ENCODE measurements at regions not wholly inside any gene's neighbourhood (a gene's known extent, or its start where the extent isn't known, plus 50 kb on each side); places are given as distances from the start of the nearest gene placed in this dataset.

DNA sequence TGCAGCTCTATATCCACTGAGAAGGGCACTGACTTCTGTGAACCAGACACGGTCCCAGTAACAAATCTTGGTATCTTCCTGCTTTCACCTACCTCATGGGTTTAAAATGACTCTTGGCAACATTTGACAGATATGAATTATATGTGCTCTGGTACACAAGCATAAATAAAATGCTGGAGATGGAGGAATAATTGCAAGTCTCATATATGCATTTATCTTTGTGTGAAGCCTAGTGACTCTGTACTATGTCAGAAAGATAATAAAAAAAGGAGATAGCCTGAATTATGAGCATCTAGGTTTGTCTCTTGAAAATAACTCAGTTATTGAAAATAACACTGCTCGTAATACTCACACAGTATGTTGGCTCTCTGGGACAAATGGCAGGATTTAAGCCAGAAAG, 167.1 kb upstream of the CRBN start:
- H3K4me3 Mint-ChIP-seq = no peak overlapping the region
- ChIA-PET POLR2A (no interaction called here), CTCF (no interaction called here)
- no peak for DNase-seq
- H3K9me3 Mint-ChIP-seq = no peaks in the 10 kb centered on the region
- H3K27me3 Mint-ChIP-seq = no peaks in the 10 kb centered on the region
- no peaks in the 10 kb centered on the region for H3K4me1 Mint-ChIP-seq
- no peaks in the 10 kb centered on the region for H3K36me3 Mint-ChIP-seq (ENCODE audit: low read depth)
- H3K27ac Mint-ChIP-seq = no peak overlapping the region

DNA sequence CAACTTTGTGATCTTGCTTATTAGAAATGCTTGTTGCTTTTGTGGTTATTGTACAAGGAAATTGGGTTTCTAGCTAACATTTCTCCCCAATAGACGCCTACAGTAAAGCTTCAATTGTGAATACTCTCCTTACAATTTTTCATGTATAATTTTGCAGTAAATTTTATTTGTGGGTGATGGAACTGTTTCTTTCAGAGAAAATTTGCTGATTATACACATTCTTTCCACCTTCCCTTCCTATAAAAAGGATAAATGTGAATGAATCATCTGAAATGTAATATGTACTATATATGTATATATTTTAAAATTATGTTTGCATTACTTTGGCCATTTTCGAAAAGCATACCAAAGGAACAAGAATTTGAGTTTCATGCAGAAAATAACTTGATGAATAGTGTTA, 162.7 kb upstream of the CRBN start:
- H3K4me3 Mint-ChIP-seq = no peak overlapping the region
- DNase-seq = no peak
- H3K36me3 Mint-ChIP-seq (ENCODE audit: low read depth) = no peaks in the 10 kb centered on the region
- no peak overlapping the region for H3K27ac Mint-ChIP-seq
- no peaks in the 10 kb centered on the region for H3K9me3 Mint-ChIP-seq
- H3K27me3 Mint-ChIP-seq = no peaks in the 10 kb centered on the region
- H3K4me1 Mint-ChIP-seq = no peaks in the 10 kb centered on the region
- ChIA-PET CTCF (no interaction called here), POLR2A (no interaction called here)

DNA sequence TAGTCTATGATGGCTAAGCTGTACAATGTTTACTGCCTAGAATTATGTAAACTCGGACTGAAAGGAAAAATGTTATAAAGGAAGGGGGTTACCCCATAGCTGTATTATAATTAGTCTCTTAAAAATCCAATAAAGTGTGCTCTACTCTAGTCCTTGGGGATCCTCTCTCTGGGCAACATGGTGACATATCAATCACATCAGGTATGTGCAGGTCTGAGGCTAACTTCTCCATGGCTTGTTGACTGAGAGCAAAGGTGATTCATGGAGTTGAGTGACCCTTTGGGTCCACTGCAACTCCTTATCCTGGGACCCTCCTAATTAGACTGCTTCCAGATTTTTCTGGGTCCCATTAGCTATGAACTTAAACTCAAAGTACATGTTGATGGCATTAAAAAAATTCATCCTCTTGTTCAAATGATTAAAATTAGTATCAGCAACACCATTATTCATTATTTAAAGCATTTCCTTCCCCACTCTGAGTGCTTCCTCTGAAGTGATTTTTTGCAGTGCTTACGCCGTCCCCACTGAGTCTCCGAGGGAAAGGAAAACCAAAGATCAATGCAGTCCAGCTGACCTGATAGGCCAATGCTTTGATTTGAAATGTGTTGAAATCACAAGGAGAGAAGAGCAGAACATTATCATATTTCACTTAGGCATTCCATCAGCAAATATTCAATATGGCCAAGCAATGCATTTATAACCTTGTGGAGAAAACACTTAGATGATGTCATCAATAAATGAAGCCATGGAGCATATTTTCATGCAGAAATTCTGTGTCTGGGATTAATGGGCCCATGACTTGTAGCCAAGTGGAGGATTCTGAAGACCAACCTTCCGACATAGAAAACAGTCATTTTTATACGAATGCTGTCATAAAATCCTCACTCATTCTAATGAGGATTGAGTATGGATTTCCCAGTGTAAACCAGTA, 161.7 kb upstream of the CRBN start:
- POLR2A ChIA-PET = no interaction called here
- Mint-ChIP-seq H3K36me3 (ENCODE audit: low read depth) (no peaks in the 10 kb centered on the region), H3K9me3 (no peaks in the 10 kb centered on the region), H3K4me3 (no peak overlapping the region), H3K27me3 (no peaks in the 10 kb centered on the region), H3K27ac (no peak overlapping the region), H3K4me1 (no peaks in the 10 kb centered on the region)
- CTCF ChIA-PET = no interaction called here
- no peak for DNase-seq

DNA sequence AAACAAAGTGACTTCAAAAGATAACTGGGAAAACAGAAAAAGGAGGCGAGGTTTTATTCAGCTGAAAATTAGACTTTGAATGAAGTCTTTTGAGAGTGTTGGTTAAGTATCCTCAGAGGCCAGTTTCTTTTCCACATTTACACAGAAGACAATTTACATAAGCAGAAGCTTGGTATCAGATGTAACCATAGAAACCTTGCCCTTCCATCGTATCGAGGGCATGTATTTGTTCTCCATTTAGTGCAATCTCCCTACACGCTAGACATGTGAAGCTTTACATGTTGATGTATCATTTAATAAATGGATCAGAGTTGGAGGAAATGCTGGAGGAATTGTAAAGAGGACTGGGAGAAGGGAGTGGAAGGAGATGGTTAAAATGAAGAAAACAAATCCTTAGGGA, 161.0 kb upstream of the CRBN start:
- H3K27me3 Mint-ChIP-seq = no peaks in the 10 kb centered on the region
- H3K36me3 Mint-ChIP-seq (ENCODE audit: low read depth) = no peaks in the 10 kb centered on the region
- POLR2A ChIA-PET = no interaction called here
- DNase-seq = no peak
- H3K4me1 Mint-ChIP-seq = no peaks in the 10 kb centered on the region
- H3K9me3 Mint-ChIP-seq = no peaks in the 10 kb centered on the region
- H3K4me3 Mint-ChIP-seq = no peak overlapping the region
- CTCF ChIA-PET = no interaction called here
- no peak overlapping the region for H3K27ac Mint-ChIP-seq

DNA sequence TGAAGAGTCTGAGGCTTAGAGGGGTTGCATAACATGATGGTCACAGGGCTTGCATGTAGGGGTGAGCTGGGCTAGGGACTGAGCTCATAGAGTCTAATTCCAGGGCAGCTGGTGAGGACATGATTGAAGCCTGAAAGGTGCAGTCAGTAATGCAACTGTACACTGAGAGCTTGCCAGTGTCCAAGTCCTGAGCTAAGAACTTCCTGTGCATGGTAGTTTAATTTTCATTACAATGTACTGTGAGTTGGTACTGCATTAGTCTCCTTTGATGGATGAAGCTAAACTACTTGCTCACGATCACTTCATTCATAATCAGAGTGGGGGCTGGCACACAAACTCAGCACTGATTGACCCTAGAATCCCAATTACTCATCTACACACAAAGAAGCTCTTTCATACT, 156.4 kb upstream of the CRBN start:
- H3K36me3 Mint-ChIP-seq (ENCODE audit: low read depth) = no peaks in the 10 kb centered on the region
- H3K27me3 Mint-ChIP-seq = no peaks in the 10 kb centered on the region
- DNase-seq = no peak
- CTCF ChIA-PET = no interaction called here
- no peaks in the 10 kb centered on the region for H3K4me1 Mint-ChIP-seq
- POLR2A ChIA-PET = no interaction called here
- no peaks in the 10 kb centered on the region for H3K9me3 Mint-ChIP-seq
- H3K4me3 Mint-ChIP-seq = no peak overlapping the region
- no peak overlapping the region for H3K27ac Mint-ChIP-seq

DNA sequence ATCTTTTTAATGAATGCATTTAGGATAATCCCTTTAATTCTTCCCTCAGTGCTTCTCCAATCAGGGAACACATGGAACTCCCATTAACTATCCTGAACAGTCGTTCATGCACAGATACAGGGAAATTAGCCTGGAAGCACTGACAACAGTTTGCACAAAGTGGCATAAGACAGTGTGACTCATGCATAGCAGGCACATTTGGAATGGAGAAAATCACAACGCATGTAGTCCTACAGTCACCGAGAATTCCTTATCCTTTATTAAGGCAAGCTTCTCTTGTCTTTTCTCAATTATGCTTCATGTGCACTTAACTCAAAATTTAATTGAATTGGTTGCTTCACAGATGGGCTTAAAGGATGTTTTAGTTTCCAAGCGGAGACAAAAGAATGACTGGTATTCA, 155.0 kb upstream of the CRBN start:
- H3K27me3 Mint-ChIP-seq = no peaks in the 10 kb centered on the region
- ChIA-PET CTCF (no interaction called here), POLR2A (no interaction called here)
- H3K27ac Mint-ChIP-seq = no peak overlapping the region
- no peaks in the 10 kb centered on the region for H3K36me3 Mint-ChIP-seq (ENCODE audit: low read depth)
- no peak for DNase-seq
- H3K4me1 Mint-ChIP-seq = no peaks in the 10 kb centered on the region
- H3K9me3 Mint-ChIP-seq = no peaks in the 10 kb centered on the region
- H3K4me3 Mint-ChIP-seq = no peak overlapping the region

DNA sequence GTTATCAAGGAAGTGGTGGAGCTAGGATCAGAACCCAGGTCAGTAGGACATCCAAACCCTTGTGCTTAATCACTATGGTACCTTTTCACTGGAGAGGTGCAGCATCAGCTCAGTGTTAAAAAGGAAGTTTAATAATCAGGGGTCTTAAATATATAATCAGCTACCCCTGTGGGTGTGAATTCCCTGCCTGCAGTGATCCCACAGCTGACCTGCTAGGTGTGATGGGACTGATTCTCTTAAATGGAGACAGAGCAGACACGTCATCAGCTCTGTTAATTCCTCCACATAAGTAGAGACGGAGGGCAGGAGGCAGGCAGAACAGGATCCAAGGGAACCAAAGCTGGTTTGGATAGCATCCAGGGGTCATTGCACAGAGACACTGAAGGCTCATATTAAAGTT, 154.1 kb upstream of the CRBN start:
- Mint-ChIP-seq H3K4me1 (no peaks in the 10 kb centered on the region), H3K9me3 (no peaks in the 10 kb centered on the region), H3K27ac (no peak overlapping the region), H3K4me3 (no peak overlapping the region), H3K27me3 (no peaks in the 10 kb centered on the region), H3K36me3 (ENCODE audit: low read depth) (no peaks in the 10 kb centered on the region)
- ChIA-PET CTCF (no interaction called here), POLR2A (no interaction called here)
- DNase-seq = no peak

DNA sequence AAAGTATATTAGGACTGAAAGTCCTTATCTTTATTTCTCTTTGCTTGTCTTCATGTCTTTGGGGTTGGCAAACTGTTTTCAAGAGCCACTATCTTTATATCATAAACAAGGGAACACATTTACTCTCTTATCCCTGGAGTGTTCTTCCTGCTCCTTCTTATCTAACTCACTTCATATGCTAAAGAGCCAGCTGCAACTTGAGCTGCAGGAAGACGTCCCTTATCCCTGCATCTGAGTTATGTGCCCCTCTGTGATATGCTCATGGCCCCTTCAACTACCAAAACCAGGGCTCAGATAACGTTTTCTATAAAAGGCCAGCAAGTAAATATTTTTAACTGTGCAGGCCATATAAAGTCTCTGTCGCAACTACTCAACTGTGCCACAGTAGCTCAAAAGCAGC, 137.0 kb upstream of the CRBN start:
- no peaks in the 10 kb centered on the region for H3K9me3 Mint-ChIP-seq
- no peaks in the 10 kb centered on the region for H3K36me3 Mint-ChIP-seq (ENCODE audit: low read depth)
- no peaks in the 10 kb centered on the region for H3K27me3 Mint-ChIP-seq
- ChIA-PET POLR2A (no interaction called here), CTCF (no interaction called here)
- H3K4me1 Mint-ChIP-seq = no peaks in the 10 kb centered on the region
- no peak for DNase-seq
- H3K27ac Mint-ChIP-seq = no peak overlapping the region
- no peak overlapping the region for H3K4me3 Mint-ChIP-seq

DNA sequence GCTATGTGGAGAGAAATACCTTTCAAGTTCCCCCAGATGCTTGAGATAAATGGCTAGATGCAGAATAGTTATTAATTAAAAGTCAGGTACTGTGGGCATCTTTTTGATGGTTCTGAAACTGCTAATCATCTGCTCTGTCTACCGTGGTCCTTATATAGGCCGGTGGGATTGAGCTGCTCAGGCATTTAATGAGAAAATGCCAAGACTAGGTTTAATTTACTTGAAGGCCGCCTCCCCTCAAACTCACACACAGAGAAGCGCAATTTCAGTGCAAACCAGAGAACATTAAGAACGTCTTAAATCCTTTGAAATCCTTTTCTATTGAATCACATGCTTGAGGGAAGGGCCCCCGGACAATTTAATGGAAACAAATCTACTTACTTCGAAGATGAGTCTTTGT, 136.4 kb upstream of the CRBN start:
- Mint-ChIP-seq H3K4me1 (no peaks in the 10 kb centered on the region), H3K4me3 (no peak overlapping the region), H3K36me3 (ENCODE audit: low read depth) (no peaks in the 10 kb centered on the region), H3K9me3 (no peaks in the 10 kb centered on the region), H3K27ac (no peak overlapping the region), H3K27me3 (no peaks in the 10 kb centered on the region)
- CTCF ChIA-PET = no interaction called here
- POLR2A ChIA-PET = no interaction called here
- DNase-seq = no peak

DNA sequence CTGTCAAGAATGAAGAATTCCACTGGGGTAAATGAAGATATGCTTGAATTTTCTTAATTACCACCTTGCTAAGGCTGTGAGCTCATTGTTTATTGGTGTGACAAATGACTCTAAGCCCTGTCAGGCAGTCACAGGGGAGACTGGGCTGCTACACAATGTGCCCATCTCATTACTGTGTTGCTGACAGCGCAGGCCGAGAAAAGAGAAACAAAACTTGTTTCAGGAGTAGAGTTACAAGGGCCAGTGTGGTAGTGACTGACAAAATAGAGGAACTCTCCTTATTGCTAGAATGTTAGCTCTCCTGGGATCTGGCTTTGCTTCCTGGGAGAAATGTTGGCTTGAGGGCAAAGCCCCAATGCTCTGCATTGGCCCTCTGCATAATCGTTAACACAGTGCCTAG, 130.4 kb upstream of the CRBN start:
- no peaks in the 10 kb centered on the region for H3K4me1 Mint-ChIP-seq
- H3K4me3 Mint-ChIP-seq = no peak overlapping the region
- DNase-seq = no peak
- H3K9me3 Mint-ChIP-seq = no peaks in the 10 kb centered on the region
- H3K27me3 Mint-ChIP-seq = peaks cover 3% of the 10 kb centered on the region
- ChIA-PET POLR2A (no interaction called here), CTCF (no interaction called here)
- H3K27ac Mint-ChIP-seq = no peak overlapping the region
- no peaks in the 10 kb centered on the region for H3K36me3 Mint-ChIP-seq (ENCODE audit: low read depth)

DNA sequence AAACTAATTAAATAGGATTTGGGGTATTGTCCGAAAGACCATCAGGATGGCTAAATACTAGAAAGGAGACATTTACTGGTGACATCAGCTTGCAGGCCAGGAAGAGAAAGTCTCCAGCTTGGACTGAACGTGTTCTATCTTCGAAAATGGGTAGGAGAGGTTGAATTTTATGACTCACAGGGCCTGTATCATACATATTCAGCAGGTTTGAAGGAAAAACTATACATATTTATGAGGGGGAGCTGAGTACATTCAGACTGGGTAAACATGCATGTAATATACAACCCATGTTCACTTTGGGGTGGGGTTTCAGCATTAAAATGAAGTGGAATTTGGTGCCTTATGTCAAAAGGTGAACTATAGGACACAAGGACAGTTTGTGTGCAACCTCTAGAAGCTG, 129.3 kb upstream of the CRBN start:
- ChIA-PET POLR2A (interaction anchor here (0.7 kb wide), 1 partner anchor 97 kb away, joined by 4 read pairs; no protein-coding TSS in a partner anchor), CTCF (no interaction called here)
- no peak for DNase-seq
- no peak overlapping the region for H3K4me3 Mint-ChIP-seq
- H3K27ac Mint-ChIP-seq = no peak overlapping the region
- H3K4me1 Mint-ChIP-seq = no peaks in the 10 kb centered on the region
- H3K9me3 Mint-ChIP-seq = no peaks in the 10 kb centered on the region
- H3K27me3 Mint-ChIP-seq = peaks cover 5% of the 10 kb centered on the region
- no peaks in the 10 kb centered on the region for H3K36me3 Mint-ChIP-seq (ENCODE audit: low read depth)

DNA sequence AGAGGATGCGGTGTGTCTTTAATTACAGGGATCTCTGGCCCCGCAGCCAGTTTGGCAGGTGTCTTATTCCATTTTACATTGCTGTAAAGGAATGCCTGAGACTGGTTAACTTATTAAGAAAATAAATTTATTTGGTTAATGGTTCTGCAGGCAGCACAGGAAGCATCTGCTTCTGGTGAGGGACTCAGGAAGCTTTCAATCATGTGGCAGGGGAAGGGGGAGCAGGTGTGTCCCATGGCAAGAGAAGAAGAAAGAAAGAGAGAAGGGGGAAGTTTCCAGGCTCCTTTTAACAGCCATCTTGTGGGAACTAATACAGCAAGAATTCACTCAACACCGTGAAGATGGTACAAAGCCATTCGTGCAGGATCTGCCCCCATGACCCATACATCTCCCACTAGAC, 128.0 kb upstream of the CRBN start:
- CTCF ChIA-PET = no interaction called here
- POLR2A ChIA-PET = no interaction called here
- Mint-ChIP-seq H3K4me3 (no peak overlapping the region), H3K36me3 (ENCODE audit: low read depth) (no peaks in the 10 kb centered on the region), H3K27me3 (peaks cover 5% of the 10 kb centered on the region), H3K4me1 (no peaks in the 10 kb centered on the region), H3K27ac (no peak overlapping the region), H3K9me3 (no peaks in the 10 kb centered on the region)
- no peak for DNase-seq

DNA sequence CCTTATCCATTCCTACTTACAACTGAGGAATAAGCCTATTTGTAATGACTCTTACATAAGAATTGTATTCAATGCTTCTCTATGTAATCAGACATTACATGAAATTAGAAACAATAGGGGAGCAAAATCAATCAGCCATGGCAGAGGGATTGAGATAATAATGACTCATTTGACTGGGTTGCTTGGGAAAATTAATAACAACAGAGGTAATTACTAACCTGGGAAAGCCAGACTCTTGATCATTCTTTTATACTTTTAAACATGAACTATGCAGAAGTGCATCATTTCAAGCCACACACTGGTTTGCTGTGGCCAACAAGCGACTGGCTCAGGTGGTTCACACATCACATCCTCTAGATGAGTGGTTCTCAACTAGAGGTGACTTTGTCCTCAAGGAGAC, 126.3 kb upstream of the CRBN start:
- POLR2A ChIA-PET = no interaction called here
- Mint-ChIP-seq H3K27ac (no peak overlapping the region), H3K4me1 (no peaks in the 10 kb centered on the region), H3K9me3 (no peaks in the 10 kb centered on the region), H3K27me3 (peaks cover 5% of the 10 kb centered on the region), H3K36me3 (ENCODE audit: low read depth) (no peaks in the 10 kb centered on the region), H3K4me3 (no peak overlapping the region)
- CTCF ChIA-PET = no interaction called here
- DNase-seq = no peak

DNA sequence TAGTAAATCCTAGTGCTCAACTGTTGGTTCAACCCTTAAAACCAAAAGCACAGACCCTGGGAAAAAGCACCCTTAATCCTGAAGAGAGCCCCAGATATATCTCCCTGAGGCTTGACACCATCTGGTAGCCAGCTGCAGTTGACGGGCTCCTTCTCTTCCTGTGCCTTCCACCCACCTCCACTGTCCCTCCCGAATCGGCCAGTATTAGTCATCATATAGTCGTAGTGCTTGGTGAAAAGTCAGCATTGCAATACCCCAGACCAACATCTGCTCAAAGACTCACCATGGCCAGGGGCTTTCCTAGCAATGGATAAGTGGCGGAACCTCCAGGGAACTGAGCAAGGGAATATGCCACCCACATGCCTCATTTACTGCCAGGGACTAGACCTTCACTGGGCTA, 125.6 kb upstream of the CRBN start:
- Mint-ChIP-seq H3K27ac (no peak overlapping the region), H3K4me1 (no peaks in the 10 kb centered on the region), H3K4me3 (no peak overlapping the region), H3K9me3 (no peaks in the 10 kb centered on the region), H3K36me3 (ENCODE audit: low read depth) (no peaks in the 10 kb centered on the region), H3K27me3 (peaks cover 5% of the 10 kb centered on the region)
- POLR2A ChIA-PET = no interaction called here
- DNase-seq = no peak
- CTCF ChIA-PET = no interaction called here

Data from activated CD4-positive, alpha-beta T cell treated with anti-CD3 and anti-CD28 coated beads, Interleukin-2, amount 10 ng/mL, durations not matched to agents 7 days and 5 days (primary cell).